GM12878 (cell line): ENCODE measurements at regions not wholly inside any gene's neighbourhood (a gene's known extent, or its start where the extent isn't known, plus 50 kb on each side); places are given as distances from the start of the nearest gene placed in this dataset.
"Not testable (repeated sequence)": the region's sequence is repeated elsewhere in the genome, so short reads cannot be mapped to it uniquely, and the experiment has no call there.

Experiments
- ATAC-seq: fragments of 200-7000 bp; cut with Tn5 transposase; 3 replicates; pipeline ENCODE4 v1.9.1; 2020; ENCODE audit warnings: mild to moderate bottlenecking, moderate library complexity
- BruUV-seq: library from RNA; stranded (reverse); fragments of 400-500 nt; replicated peaks from 2 replicates; lab custom pipeline; 2021; lab: Mats Ljungman, UMichigan
- CTCF ChIA-PET: fragments of 300-600 bp; sonication (Branson Sonifier 250); formaldehyde crosslinking; extraction: SDS; loops from one replicate; lab custom pipeline; 2021; ENCODE audit warnings: inconsistent platforms; lab: Yijun Ruan, JAX
- POLR2A ChIA-PET: fragments of 350-600 bp; formaldehyde crosslinking; extraction: SDS; loops from one replicate; lab custom pipeline; 2021; ENCODE audit warnings: inconsistent platforms; lab: Charles Lee
- RAD21 ChIA-PET: fragments of 300-600 bp; sonication (Branson Sonifier 250); formaldehyde crosslinking; loops from one replicate; lab custom pipeline; 2023; ENCODE audit warnings: antibody characterized with exemption; ENCODE audit not compliant: unreplicated experiment; lab: Charles Lee
- SMC1A ChIA-PET: fragments of 300-600 bp; sonication (Branson Sonifier 250); formaldehyde crosslinking; loops from one replicate; lab custom pipeline; 2023; ENCODE audit not compliant: unreplicated experiment, uncharacterized antibody; lab: Charles Lee
- DNase-seq: peaks from one replicate; pipeline ENCODE4 v3.0.0-alpha.2; 2011; ENCODE audit warnings: low read depth, low spot score
- FAIRE-seq: peaks from 3 replicates; lab custom pipeline; 2011; peaks lifted over from hg19 to GRCh38; lab: Jason Lieb, UNC
- H2AFZ ChIP-seq: 2 replicates; pipeline ENCODE4 v1.6.0; 2011; ENCODE audit warnings: low read depth, low read length, control low read depth; ENCODE audit not compliant: control insufficient read depth
- H3K27ac ChIP-seq: 2 replicates; pipeline ENCODE4 v1.5.1; 2011; ENCODE audit warnings: control low read depth; ENCODE audit not compliant: control insufficient read depth, insufficient read depth
- H3K27me3 ChIP-seq, 2 experiments: replicated peaks in 1 of 2; 2 replicates each; pipeline versions ENCODE4 v1.6.0 to v1.6.1; 2011; ENCODE audit warnings: low read length in 1 of 2; ENCODE audit not compliant: control insufficient read depth in 2 of 2, insufficient read depth in 2 of 2
- H3K36me3 ChIP-seq, 2 experiments: 2 replicates each; pipeline ENCODE4 v1.5.1; 2011; ENCODE audit warnings: low read length in 1 of 2; ENCODE audit not compliant: control insufficient read depth in 2 of 2, insufficient read depth in 2 of 2
- H3K4me1 ChIP-seq: 2 replicates; pipeline ENCODE4 v1.6.1; 2011; ENCODE audit warnings: mild to moderate bottlenecking, low read length, moderate library complexity, mixed read lengths; ENCODE audit not compliant: control insufficient read depth, insufficient read depth
- H3K4me2 ChIP-seq: 2 replicates; pipeline ENCODE4 v1.6.0; 2011; ENCODE audit warnings: control low read depth; ENCODE audit not compliant: control insufficient read depth, insufficient read depth
- H3K4me3 ChIP-seq: fragments of 200-600 bp; sonication (generic); 2 replicates; pipeline ENCODE4 v1.5.1; 2016
- H3K79me2 ChIP-seq: 2 replicates; pipeline ENCODE4 v1.6.0; 2011; ENCODE audit warnings: low read length; ENCODE audit not compliant: control insufficient read depth, insufficient read depth
- H3K9ac ChIP-seq: 2 replicates; pipeline ENCODE4 v1.8.0; 2011; ENCODE audit warnings: low read length, control low read depth, mixed read lengths; ENCODE audit not compliant: control insufficient read depth, insufficient read depth
- H3K9me3 ChIP-seq: replicated peaks from 3 replicates; pipeline ENCODE4 v1.5.1; 2011; ENCODE audit warnings: mild to moderate bottlenecking, low read length; ENCODE audit not compliant: control insufficient read depth, insufficient read depth
- H4K20me1 ChIP-seq: 2 replicates; pipeline ENCODE4 v1.6.0; 2011; ENCODE audit not compliant: control insufficient read depth, insufficient read depth
- BCL11A ChIP-seq: IDR thresholded peaks from 2 replicates; pipeline ENCODE4 v1.6.1; 2011; ENCODE audit warnings: low read depth, low read length
- CUX1 ChIP-seq: IDR thresholded peaks from 2 replicates; pipeline ENCODE4 v1.6.1; 2012; ENCODE audit warnings: improper control_type of control experiment, low read depth, low read length; ENCODE audit not compliant: insufficient replicate concordance
- FOS ChIP-seq: IDR thresholded peaks from 3 replicates; pipeline ENCODE4 v1.6.1; 2011; ENCODE audit warnings: borderline replicate concordance; ENCODE audit not compliant: insufficient read length; ENCODE audit errors: extremely low read depth
- FOXK2 ChIP-seq: fragments of 450-650 bp; IDR thresholded peaks from 2 replicates; pipeline ENCODE4 v1.6.1; 2017; ENCODE audit warnings: mild to moderate bottlenecking, moderate library complexity
- POLR2A ChIP-seq: IDR thresholded peaks from 2 replicates; pipeline ENCODE4 v1.6.1; 2011; ENCODE audit warnings: low read depth, mild to moderate bottlenecking, low read length
- ZSCAN29 ChIP-seq: fragments of 450-650 bp; IDR thresholded peaks from 2 replicates; pipeline ENCODE4 v1.6.1; 2017; ENCODE audit warnings: mild to moderate bottlenecking, moderate library complexity
- WGBS: methylation state at CpG from one replicate; pipeline ENCODE4 v1.1.6; 2016; ENCODE audit warnings: low lambda C conversion rate; ENCODE audit not compliant: insufficient replicate concordance, insufficient coverage; ENCODE audit errors: missing lambda C conversion rate; 5-methylcytosine and 5-hydroxymethylcytosine counted together
- in situ Hi-C: fragments of 300-500 bp; cut with MboI; formaldehyde crosslinking; loops from 9 replicates; pipeline ENCODE4 v1.14.3; 2018; ENCODE audit warnings: mixed read lengths
- intact Hi-C: fragments of 100-400 bp; cut with micrococcal nuclease; formaldehyde crosslinking; loops from one replicate; pipeline ENCODE4 v1.14.2; 2022; ENCODE audit not compliant: unreplicated experiment

GRCh38 chr3:135432402-135432801, 533.1 kb upstream of the PPP2R3A start (continued):
- no peak for TF ChIP-seq CUX1
- TF ChIP-seq BCL11A: no peak
- no peak for TF ChIP-seq FOXK2
- no peak for TF ChIP-seq FOS
- TF ChIP-seq POLR2A: no peak
- no peak for TF ChIP-seq ZSCAN29

GRCh38 chr3:135438889-135439597, 526.5 kb upstream of the PPP2R3A start:
- H3K4me2 ChIP-seq, intact Hi-C loops, ATAC-seq, BruUV-seq, DNase-seq, H3K27me3 ChIP-seq, FAIRE-seq, H3K4me3 ChIP-seq, H3K9me3 ChIP-seq, H2AFZ ChIP-seq, POLR2A ChIA-PET, RAD21 ChIA-PET, H3K27ac ChIP-seq, H3K36me3 ChIP-seq, H3K4me1 ChIP-seq, H3K9ac ChIP-seq, H4K20me1 ChIP-seq, H3K79me2 ChIP-seq, SMC1A ChIA-PET, in situ Hi-C loops: not testable (repeated sequence)
- CTCF ChIA-PET: interaction anchor here (0.7 kb wide), 1 partner anchor 469 kb away, joined by 3 read pairs; no protein-coding TSS in a partner anchor
- 37% methylated on average over 16 of the region's 18 CpGs for WGBS

- H3K79me2 ChIP-seq, H3K27ac ChIP-seq, H3K27me3 ChIP-seq, intact Hi-C loops, H3K4me2 ChIP-seq, H3K4me1 ChIP-seq, FAIRE-seq, RAD21 ChIA-PET, in situ Hi-C loops, BruUV-seq, H4K20me1 ChIP-seq, H3K9ac ChIP-seq, ATAC-seq, H3K9me3 ChIP-seq, H3K36me3 ChIP-seq, H2AFZ ChIP-seq, H3K4me3 ChIP-seq, POLR2A ChIA-PET, DNase-seq: not testable (repeated sequence)
- CTCF ChIA-PET: interaction anchor here (0.7 kb wide), 1 partner anchor 469 kb away, joined by 3 read pairs; no protein-coding TSS in a partner anchor
- WGBS: 57% methylated on average over 4 of the region's 7 CpGs
- SMC1A ChIA-PET: interaction anchor here (0.6 kb wide), 1 partner anchor 14 kb away, joined by 3 read pairs; no protein-coding TSS in a partner anchor
Observed at GRCh38 chr3:135439632-135440031, 525.9 kb upstream of the PPP2R3A start.
